IMR-90 (cell line): ENCODE measurements at regions not wholly inside any gene's neighbourhood (a gene's known extent, or its start where the extent isn't known, plus 50 kb on each side); places are given as distances from the start of the nearest gene placed in this dataset.

Source experiments
- BHLHE40 ChIP-seq: fragments of 150-350 bp; IDR thresholded peaks from 2 replicates; pipeline ENCODE4 v1.6.1; 2016; ENCODE audit warnings: mild to moderate bottlenecking, low read depth, low read length
- CHD1 ChIP-seq: IDR thresholded peaks from 2 replicates; pipeline ENCODE4 v1.6.1; 2012; ENCODE audit warnings: low read depth, low read length, improper control_type of control experiment
- FOS ChIP-seq: fragments of 150-350 bp; IDR thresholded peaks from 2 replicates; pipeline ENCODE4 v1.6.1; 2016; ENCODE audit warnings: low read depth, low read length
- MAFK ChIP-seq: IDR thresholded peaks from 2 replicates; pipeline ENCODE4 v1.6.1; 2012; ENCODE audit warnings: low read depth, low read length, improper control_type of control experiment
- POLR2A ChIP-seq: IDR thresholded peaks from 2 replicates; pipeline ENCODE4 v1.6.1; 2012; ENCODE audit warnings: mild to moderate bottlenecking, low read depth, low read length
- RCOR1 ChIP-seq: IDR thresholded peaks from 2 replicates; pipeline ENCODE4 v1.6.1; 2012; ENCODE audit warnings: mild to moderate bottlenecking, low read length, improper control_type of control experiment; ENCODE audit not compliant: insufficient replicate concordance
- SMC3 ChIP-seq: fragments of 150-350 bp; IDR thresholded peaks from 2 replicates; pipeline ENCODE4 v1.6.1; 2016; ENCODE audit warnings: low read depth, mild to moderate bottlenecking, antibody characterized with exemption, low read length, moderate library complexity
- TF ChIP-seq, protein P1 (sequence below): conservative IDR thresholded peaks from 2 replicates; pipeline ENCODE4 v1.5.1; 2012; ENCODE audit warnings: mild to moderate bottlenecking, low read depth, low read length, improper control_type of control experiment
- TF ChIP-seq, protein P2 (sequence below): fragments of 150-350 bp; IDR thresholded peaks from 2 replicates; pipeline ENCODE4 v1.6.1; 2017; ENCODE audit warnings: mild to moderate bottlenecking, antibody characterized with exemption, low read length, low read depth
- TF ChIP-seq, protein P3 (sequence below): fragments of 150-350 bp; IDR thresholded peaks from 2 replicates; pipeline ENCODE4 v1.6.1; 2016; ENCODE audit warnings: low read depth, mild to moderate bottlenecking, low read length, moderate library complexity, borderline replicate concordance

DNA sequence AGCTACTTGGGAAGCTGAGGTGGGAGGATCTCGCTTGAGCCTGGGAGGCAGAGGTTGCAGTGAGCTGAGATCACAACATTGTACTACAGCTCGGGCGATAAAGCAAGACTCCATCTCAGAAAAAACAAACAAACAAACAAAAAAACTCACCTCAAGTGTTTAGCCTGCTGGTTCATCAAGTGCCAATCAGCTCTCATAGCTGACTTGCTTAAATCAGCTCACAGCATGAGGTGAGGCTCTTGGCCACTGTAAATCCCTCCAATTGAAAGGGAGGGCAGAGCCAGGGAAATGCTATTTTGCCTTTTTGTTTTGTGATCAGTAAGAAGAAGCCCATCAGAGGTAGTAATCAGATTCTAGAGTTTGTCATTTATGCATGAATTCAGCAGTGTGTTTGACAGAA, 112.3 kb downstream of the RAB11FIP2 start:
- TF ChIP-seq, protein P1, sequence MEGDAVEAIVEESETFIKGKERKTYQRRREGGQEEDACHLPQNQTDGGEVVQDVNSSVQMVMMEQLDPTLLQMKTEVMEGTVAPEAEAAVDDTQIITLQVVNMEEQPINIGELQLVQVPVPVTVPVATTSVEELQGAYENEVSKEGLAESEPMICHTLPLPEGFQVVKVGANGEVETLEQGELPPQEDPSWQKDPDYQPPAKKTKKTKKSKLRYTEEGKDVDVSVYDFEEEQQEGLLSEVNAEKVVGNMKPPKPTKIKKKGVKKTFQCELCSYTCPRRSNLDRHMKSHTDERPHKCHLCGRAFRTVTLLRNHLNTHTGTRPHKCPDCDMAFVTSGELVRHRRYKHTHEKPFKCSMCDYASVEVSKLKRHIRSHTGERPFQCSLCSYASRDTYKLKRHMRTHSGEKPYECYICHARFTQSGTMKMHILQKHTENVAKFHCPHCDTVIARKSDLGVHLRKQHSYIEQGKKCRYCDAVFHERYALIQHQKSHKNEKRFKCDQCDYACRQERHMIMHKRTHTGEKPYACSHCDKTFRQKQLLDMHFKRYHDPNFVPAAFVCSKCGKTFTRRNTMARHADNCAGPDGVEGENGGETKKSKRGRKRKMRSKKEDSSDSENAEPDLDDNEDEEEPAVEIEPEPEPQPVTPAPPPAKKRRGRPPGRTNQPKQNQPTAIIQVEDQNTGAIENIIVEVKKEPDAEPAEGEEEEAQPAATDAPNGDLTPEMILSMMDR, result no peak
- TF ChIP-seq, protein P2, sequence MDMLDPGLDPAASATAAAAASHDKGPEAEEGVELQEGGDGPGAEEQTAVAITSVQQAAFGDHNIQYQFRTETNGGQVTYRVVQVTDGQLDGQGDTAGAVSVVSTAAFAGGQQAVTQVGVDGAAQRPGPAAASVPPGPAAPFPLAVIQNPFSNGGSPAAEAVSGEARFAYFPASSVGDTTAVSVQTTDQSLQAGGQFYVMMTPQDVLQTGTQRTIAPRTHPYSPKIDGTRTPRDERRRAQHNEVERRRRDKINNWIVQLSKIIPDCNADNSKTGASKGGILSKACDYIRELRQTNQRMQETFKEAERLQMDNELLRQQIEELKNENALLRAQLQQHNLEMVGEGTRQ, result no peak
- TF ChIP-seq POLR2A (no peak), MAFK (no peak), FOS (no peak), CHD1 (no peak), SMC3 (no peak), BHLHE40 (no peak), RCOR1 (no peak)
- TF ChIP-seq, protein P3, sequence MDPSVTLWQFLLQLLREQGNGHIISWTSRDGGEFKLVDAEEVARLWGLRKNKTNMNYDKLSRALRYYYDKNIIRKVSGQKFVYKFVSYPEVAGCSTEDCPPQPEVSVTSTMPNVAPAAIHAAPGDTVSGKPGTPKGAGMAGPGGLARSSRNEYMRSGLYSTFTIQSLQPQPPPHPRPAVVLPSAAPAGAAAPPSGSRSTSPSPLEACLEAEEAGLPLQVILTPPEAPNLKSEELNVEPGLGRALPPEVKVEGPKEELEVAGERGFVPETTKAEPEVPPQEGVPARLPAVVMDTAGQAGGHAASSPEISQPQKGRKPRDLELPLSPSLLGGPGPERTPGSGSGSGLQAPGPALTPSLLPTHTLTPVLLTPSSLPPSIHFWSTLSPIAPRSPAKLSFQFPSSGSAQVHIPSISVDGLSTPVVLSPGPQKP, result no peak
